GM19240 (cell line): ENCODE measurements at regions not wholly inside any gene's neighbourhood (a gene's known extent, or its start where the extent isn't known, plus 50 kb on each side); places are given as distances from the start of the nearest gene placed in this dataset.

Experiments used
- DNase-seq: peaks from one replicate; pipeline ENCODE4 v3.0.0; 2011; ENCODE audit warnings: low spot score; ENCODE audit not compliant: insufficient read length

GRCh38 chr10:78695846-78696245, 372.9 kb upstream of the ZMIZ1 start:
- no peak for DNase-seq

DNA sequence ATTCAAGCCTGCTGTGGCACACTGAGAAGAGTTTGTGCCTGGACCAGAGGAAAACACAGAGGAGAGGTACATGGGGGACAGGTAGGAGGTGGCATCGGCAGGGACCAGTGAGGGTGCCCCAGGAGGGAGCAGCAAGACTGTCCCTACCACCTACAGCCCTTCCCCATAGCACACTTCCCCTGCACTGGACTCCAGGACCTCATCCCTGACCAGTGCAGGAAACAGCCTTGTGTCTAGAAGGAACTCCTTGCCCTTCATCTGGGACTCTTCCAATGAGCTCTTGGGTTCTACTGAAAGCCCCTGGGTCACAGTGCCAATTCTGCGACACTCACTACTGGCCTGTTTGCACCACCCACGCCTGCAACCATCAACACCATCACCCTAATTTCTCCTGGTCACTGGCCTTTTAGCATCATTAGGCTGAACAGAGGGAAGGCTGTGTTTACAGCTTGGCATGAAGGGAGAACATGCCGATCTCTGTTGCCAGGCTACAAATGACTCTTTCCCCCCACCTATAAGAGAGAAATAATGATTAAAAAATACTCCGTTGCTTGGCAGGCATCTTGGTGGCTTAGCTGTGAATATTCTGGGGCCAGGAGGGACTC, 371.9 kb upstream of the ZMIZ1 start:
- DNase-seq: no peak

DNA sequence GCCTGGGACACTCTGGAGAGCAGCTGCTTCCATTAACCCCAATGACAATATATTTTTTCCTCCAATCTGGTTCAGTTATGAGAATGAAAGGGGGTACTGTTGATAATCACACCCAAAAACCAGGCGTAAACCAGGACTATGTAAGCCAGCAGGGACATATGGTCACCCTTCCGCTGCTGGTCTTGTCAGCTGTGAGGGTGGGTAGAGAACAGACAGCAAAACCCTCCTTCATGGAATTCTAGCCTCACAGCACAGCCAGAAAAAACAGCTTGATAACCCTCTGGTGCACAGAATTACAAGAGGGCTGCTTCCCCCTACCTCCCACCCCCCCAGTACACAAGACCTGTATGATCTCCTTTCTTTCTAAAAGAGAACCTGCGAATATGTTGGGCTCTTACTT, 368.8 kb upstream of the ZMIZ1 start:
- no peak for DNase-seq

DNA sequence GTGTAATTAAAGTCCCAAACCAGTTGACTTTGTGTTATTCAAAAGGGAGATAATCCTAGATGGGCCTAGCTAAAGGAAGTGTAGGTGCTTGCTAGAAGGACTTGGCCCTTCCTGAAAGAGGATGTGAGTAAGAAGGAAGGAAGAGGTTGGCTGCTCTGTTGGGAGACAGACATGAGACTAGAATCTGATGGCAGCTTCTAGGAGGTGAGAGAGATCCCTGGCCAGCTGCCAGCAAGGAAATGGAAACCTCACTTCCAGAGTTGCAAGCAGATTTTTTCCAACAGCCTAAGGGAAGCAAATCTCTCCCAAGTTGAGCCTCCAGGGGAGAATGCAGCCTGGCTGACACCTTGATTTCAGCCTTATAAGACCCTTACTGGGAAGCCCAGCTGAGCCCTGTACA, 368.4 kb upstream of the ZMIZ1 start:
- no peak for DNase-seq

GRCh38 chr10:78700816-78701520, 367.8 kb upstream of the ZMIZ1 start:
- no peak for DNase-seq

- no peak for DNase-seq
These were observed 366.6 kb upstream of the ZMIZ1 start for GRCh38 chr10:78702186-78702585.

GRCh38 chr10:78702876-78703275, 365.9 kb upstream of the ZMIZ1 start:
- DNase-seq: no peak

DNA sequence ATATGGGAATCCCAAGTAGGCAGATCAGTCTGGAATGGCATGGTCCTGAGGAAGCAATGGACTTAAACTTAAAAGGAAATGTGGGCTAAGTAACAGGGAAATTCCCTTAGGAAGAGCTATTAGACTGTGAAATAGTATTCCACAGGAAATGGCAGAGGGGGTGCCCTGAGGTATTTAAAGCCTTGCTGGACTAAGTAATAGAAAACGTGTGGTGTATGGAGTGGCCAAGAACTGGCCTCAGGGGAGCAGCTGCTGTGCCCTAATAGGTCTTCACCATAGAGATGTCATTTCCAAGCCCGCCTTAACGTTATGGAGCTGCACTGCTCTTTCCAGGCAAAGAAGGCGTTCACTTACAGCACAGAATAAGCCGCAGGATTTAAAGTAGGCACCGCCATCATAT, 365.2 kb upstream of the ZMIZ1 start:
- DNase-seq: no peak

GRCh38 chr10:78706256-78706655, 362.5 kb upstream of the ZMIZ1 start:
- no peak for DNase-seq

- no peak for DNase-seq
These were observed 361.8 kb upstream of the ZMIZ1 start for GRCh38 chr10:78706726-78707540.

GRCh38 chr10:78707745-78708144, 361.0 kb upstream of the ZMIZ1 start:
- no peak for DNase-seq

GRCh38 chr10:78712147-78712546, 356.6 kb upstream of the ZMIZ1 start:
- DNase-seq: no peak

- no peak for DNase-seq
These were observed 355.1 kb upstream of the ZMIZ1 start for GRCh38 chr10:78713659-78714058.

DNA sequence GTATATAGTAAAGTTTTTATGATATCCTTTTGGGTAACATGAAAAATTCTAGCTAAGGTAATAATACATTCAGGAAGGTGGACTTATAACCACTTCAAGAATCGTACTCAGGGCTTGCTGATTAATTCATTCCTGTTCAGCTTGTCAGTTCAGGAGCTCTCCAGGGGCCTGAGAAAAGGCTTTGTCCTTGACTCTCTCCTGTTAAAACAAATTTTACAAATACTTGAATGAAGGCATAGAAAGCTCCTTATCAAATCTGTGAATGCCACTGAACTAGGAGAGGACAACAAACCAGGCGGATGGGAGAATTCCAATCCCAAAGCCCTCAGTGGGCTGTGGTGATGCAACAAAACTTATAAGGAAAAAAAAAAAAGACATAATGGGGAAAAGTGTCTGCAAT, 354.5 kb upstream of the ZMIZ1 start:
- no peak for DNase-seq

GRCh38 chr10:78715435-78715834, 353.3 kb upstream of the ZMIZ1 start:
- no peak for DNase-seq

GRCh38 chr10:78716043-78716660, 352.6 kb upstream of the ZMIZ1 start:
- no peak for DNase-seq

- DNase-seq: no peak
These were observed 351.6 kb upstream of the ZMIZ1 start for GRCh38 chr10:78717200-78717599.

DNA sequence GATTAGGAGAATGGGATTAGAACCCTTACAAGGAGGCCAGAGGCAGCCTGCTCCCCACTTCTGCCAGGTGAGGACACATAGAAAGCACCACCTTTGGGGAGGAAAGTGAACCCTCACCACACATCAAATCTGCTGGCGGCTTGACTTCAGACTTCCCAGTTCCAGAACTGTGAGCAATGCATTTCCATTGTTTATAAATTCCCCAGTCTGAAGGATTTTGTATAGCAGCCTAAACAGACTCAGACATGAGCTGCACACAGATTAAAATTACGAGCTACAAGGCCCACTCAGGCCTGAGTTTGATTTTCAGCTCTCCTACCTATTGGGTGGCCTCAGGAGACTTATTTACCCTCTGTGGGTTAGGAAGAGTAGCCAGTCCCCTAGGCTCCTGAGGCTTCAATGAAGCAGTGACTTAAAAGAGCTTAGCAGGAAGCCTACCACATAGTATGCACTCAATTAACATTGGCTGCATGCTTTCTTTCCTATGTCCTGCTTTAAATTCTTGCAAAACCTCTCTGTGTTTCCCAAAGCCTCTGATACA, 350.7 kb upstream of the ZMIZ1 start:
- DNase-seq: no peak

DNA sequence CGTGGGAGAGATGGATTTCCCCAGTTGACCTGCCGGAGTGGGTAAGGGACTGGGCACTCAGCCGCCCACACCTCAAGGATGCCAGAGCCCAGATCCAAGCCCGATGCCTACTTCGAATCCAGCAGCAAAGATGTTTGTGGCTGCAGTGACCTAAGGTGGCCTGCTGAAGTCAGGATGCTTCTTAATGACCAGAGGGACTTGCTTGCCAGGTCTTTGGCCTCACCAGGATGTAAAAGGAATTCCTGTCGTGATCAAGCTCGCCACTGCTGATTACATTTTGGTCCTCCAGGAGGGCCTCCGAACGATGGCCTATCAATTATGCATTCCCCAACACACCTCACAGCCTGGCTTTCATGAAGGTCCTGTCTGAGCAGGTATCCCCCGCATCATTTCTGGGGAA, 349.5 kb upstream of the ZMIZ1 start:
- no peak for DNase-seq

GRCh38 chr10:78720091-78720490, 348.7 kb upstream of the ZMIZ1 start:
- no peak for DNase-seq

DNA sequence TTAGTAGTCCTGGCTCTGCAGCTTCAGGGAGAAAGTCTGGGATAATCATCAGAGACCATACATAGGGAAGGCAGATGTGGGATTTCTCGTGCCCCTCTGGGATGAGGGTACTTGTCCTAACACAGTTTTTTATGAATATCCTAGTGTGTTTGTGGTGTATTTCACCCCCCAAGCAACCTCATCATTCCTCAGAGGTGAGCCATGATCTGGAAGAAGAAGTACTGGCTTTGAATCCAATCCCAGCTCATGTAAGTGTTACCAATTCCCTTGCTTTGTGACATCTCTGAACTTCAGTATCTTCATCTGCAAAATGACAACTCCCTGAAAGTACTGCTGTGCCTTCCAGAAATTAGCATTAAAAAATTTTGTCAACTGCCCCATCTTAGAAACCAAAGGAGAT, 347.5 kb upstream of the ZMIZ1 start:
- no peak for DNase-seq

DNA sequence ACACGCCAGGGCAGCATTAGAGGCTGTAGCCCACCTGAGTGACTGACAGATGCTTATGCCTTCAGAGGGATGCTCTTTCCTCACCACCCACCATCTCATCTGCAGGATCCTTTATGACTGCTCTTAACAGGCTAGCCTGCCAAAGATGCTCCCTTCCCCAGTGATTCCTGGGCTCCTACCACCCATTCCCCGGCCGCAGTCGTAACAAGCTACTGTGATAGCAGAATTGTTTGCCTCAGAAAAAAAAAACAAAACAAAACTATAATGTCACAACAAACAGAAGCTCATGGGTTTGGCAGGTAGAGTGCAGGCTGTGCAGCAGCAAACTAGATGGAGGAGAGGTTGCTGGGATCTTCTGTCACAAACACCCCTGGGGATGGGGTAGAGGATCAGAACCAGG, 343.9 kb upstream of the ZMIZ1 start:
- no peak for DNase-seq
